ENCODE measurements at regions not wholly inside any gene's neighbourhood (a gene's known extent, or its start where the extent isn't known, plus 50 kb on each side); places are given as distances from the start of the nearest gene placed in this dataset.

DNA sequence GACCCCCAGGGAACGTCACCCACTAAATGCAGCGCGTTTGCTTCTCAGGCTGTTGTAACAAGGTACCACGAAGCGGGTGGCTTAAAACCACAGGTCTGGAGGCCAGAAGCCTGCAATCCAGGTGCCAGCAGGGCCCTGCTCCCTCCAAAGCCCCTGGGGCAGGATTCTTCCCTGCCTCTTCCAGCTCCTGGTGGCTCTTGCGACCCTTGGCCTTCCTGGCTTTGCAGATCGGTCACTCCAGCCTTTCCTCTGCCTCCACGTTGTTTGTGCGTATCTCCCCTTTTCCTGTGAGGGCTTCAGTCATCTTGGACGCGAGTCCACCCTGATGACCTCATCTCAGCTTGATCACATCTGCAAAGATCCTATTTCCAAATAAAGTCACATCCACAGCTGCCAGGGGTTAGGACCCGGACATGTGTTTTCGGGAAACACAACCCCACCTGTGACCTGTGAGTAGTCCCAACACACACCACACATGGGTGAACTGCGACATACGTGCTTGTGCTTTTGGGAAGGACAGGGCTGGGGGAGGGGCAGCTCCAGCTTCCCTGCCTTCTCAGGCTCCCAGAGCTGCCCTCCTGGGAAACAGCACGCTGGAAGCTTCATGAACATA is 114.5 kb upstream of the NCOR2 start:
- Histone ChIP-seq H3K4me1 (ENCODE audit: control insufficient read depth in 1 of 2, insufficient read depth in 2 of 2, low read length in 2 of 2) (peaks cover 17 to 31% of the 10 kb centered on the region in 2 donors), H3K27me3 (ENCODE audit: control insufficient read depth in 1 of 2, insufficient read depth in 2 of 2, low read length in 2 of 2) (no peaks in the 10 kb centered on the region), H3K9ac (ENCODE audit: low read depth in 1 of 2, low read length in 2 of 2) (no peak overlapping the region), H3K4me3 (ENCODE audit: low read depth in 1 of 2, low read length in 2 of 2) (no peak overlapping the region), H3K27ac (ENCODE audit: low read depth, low read length) (peak overlapping the region; percentile 4), H3K9me3 (ENCODE audit: control insufficient read depth in 1 of 2, low read length in 2 of 2) (no peaks in the 10 kb centered on the region), H3K36me3 (ENCODE audit: control insufficient read depth in 1 of 2, insufficient read depth in 2 of 2, low read length in 2 of 2) (no peaks in the 10 kb centered on the region)

DNA sequence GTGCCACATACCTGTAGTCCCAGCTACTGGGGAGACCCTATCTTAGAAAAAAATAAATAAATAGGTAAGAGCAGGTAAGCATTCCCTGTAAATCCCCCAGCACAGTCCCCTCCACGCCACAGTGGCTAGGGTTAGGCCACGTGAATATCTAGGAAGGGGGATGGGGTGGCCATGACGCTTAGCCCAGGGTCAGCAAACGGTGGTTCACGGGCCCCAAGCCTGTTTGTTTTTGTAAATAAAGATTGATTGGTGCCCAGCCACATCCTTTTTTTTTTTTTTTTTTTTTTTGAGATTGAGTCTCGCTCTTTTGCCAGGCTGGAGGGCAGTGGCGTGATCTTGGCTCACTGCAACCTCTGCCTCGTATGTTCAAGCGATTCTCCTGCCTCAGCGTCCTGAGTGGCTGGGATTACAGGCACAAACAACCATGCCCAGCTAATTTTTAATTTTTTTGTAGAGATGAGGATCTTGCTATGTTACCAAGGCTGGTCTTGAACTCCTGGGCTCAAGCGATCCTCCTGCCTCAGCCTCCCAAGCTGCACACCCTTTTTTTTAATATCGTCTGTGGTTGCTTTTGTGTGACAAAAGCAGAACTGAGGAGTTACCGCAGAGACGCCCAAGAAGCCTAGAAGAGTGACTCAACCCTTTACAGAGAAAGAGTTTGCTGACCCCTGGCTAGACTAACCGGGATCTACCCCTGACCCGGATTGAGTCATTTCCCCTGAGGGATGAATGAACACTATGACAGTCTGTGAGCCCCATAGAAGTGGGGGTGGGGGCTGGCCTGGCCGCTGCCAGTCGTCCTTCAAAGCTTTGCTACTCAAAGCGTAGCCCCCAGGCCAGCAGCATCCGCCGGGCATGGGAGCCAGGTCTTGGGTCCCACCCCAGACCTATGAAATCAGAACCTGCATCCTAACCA is 113.7 kb upstream of the NCOR2 start:
- no peak overlapping the region for H3K27ac ChIP-seq (ENCODE audit: low read depth, low read length)
- no peak overlapping the region for H3K4me3 ChIP-seq (ENCODE audit: low read depth in 1 of 2, low read length in 2 of 2)
- no peak overlapping the region for H3K9ac ChIP-seq (ENCODE audit: low read depth in 1 of 2, low read length in 2 of 2)
- no peaks in the 10 kb centered on the region for H3K27me3 ChIP-seq (ENCODE audit: control insufficient read depth in 1 of 2, insufficient read depth in 2 of 2, low read length in 2 of 2)
- H3K9me3 ChIP-seq (ENCODE audit: control insufficient read depth in 1 of 2, low read length in 2 of 2): no peaks in the 10 kb centered on the region
- peaks cover 17 to 29% of the 10 kb centered on the region in 2 donors for H3K4me1 ChIP-seq (ENCODE audit: control insufficient read depth in 1 of 2, insufficient read depth in 2 of 2, low read length in 2 of 2)
- H3K36me3 ChIP-seq (ENCODE audit: control insufficient read depth in 1 of 2, insufficient read depth in 2 of 2, low read length in 2 of 2): no peaks in the 10 kb centered on the region

DNA sequence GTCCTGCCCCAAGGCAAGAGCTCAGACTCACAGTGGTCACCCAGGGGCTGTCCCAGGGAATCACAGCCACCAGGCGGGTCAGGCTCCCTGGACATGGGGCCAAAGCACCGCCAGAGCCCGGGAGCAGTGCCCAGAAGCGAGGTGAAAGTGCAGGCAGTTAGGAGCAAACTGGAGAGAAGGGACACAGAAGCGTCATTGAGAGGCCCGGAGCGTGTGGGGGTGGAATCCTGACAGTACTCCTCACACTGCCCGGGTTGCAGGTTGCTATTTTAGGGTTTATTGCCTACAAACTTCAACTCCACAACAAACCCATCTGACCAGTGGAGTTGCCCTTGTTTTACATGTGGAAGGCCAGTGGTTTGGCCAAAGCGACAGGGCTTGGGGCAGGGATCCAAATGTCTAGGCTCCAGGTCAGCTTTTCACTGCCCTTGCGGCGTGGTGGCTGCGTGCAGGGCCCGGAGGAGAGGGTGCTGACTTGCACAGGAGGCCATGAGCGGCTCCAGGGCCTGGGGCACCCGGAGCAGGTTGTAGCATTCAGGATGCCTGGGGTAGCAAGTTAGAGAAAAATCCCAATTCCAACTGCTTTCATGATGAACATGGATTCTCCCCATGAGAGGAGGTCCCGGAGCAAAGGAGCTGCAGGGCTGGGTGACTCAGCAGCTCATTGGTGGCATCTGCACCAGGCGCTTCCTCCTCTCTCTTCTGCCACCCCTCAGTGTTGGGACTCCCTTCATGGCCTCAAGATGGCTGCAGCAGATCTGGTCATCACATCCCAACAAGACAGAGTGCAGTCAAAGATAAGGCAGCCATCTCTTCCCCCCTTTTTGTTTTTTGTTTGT is 112.3 kb upstream of the NCOR2 start:
- no peaks in the 10 kb centered on the region for H3K36me3 ChIP-seq (ENCODE audit: control insufficient read depth in 1 of 2, insufficient read depth in 2 of 2, low read length in 2 of 2)
- peaks cover 12 to 18% of the 10 kb centered on the region in 2 donors for H3K4me1 ChIP-seq (ENCODE audit: control insufficient read depth in 1 of 2, insufficient read depth in 2 of 2, low read length in 2 of 2)
- H3K9ac ChIP-seq (ENCODE audit: low read depth in 1 of 2, low read length in 2 of 2): no peak overlapping the region
- no peaks in the 10 kb centered on the region for H3K9me3 ChIP-seq (ENCODE audit: control insufficient read depth in 1 of 2, low read length in 2 of 2)
- no peak overlapping the region for H3K4me3 ChIP-seq (ENCODE audit: low read depth in 1 of 2, low read length in 2 of 2)
- H3K27ac ChIP-seq (ENCODE audit: low read depth, low read length): no peak overlapping the region
- H3K27me3 ChIP-seq (ENCODE audit: control insufficient read depth in 1 of 2, insufficient read depth in 2 of 2, low read length in 2 of 2): no peaks in the 10 kb centered on the region

DNA sequence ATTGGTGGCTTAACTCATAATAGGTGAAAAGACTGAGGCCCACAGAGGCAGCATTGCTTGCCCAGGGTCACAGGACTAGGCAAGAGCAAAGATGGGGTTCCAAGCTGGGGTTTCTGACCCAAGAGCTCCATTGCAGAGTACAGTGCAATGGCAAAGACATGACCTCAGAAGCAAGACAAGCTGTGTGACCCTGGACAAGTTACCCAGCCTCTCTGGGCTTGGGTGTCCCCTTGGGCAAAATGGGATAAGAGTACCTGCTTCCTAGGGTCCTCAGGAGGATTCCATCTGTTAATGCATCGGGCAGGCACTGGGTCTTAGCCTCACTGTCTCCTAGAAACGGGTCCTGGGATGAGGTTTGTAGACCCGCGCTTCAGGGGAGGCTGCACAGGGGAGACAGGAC is 111.6 kb upstream of the NCOR2 start:
- H3K9me3 ChIP-seq (ENCODE audit: control insufficient read depth in 1 of 2, low read length in 2 of 2): no peaks in the 10 kb centered on the region
- H3K27ac ChIP-seq (ENCODE audit: low read depth, low read length): no peak overlapping the region
- H3K4me3 ChIP-seq (ENCODE audit: low read depth in 1 of 2, low read length in 2 of 2): no peak overlapping the region
- H3K36me3 ChIP-seq (ENCODE audit: control insufficient read depth in 1 of 2, insufficient read depth in 2 of 2, low read length in 2 of 2): no peaks in the 10 kb centered on the region
- H3K9ac ChIP-seq (ENCODE audit: low read depth in 1 of 2, low read length in 2 of 2): no peak overlapping the region
- H3K27me3 ChIP-seq (ENCODE audit: control insufficient read depth in 1 of 2, insufficient read depth in 2 of 2, low read length in 2 of 2): no peaks in the 10 kb centered on the region
- H3K4me1 ChIP-seq (ENCODE audit: control insufficient read depth in 1 of 2, insufficient read depth in 2 of 2, low read length in 2 of 2): peaks cover 9 to 17% of the 10 kb centered on the region in 2 donors

DNA sequence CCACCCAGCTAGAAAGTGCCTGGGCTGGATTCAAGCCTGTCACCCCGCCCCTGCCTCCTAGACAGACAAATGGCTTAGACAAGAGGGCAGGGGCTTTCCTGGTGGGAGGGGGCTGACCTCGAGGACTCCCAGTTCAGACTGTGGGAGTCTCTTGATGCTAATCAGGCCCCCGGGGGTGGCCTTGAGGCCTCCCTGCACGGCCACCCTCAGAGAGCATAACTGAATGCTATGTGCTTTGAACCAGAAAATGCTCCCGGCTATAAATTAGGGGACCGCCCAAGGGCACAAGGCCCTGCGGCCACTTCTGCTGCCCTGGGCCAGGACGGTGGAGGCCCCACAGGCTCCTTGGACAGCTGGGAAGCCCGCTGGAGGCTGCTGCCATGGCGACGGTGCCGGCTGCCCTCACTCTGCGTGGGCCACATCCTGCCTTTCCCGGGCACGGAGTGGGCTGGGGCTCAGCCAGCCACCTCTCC is 111.0 kb upstream of the NCOR2 start:
- Histone ChIP-seq H3K27ac (ENCODE audit: low read depth, low read length) (no peak overlapping the region), H3K9ac (ENCODE audit: low read depth in 1 of 2, low read length in 2 of 2) (no peak overlapping the region), H3K36me3 (ENCODE audit: control insufficient read depth in 1 of 2, insufficient read depth in 2 of 2, low read length in 2 of 2) (no peaks in the 10 kb centered on the region), H3K9me3 (ENCODE audit: control insufficient read depth in 1 of 2, low read length in 2 of 2) (no peaks in the 10 kb centered on the region), H3K4me1 (ENCODE audit: control insufficient read depth in 1 of 2, insufficient read depth in 2 of 2, low read length in 2 of 2) (peaks cover 9 to 17% of the 10 kb centered on the region in 2 donors), H3K4me3 (ENCODE audit: low read depth in 1 of 2, low read length in 2 of 2) (no peak overlapping the region), H3K27me3 (ENCODE audit: control insufficient read depth in 1 of 2, insufficient read depth in 2 of 2, low read length in 2 of 2) (no peaks in the 10 kb centered on the region)

DNA sequence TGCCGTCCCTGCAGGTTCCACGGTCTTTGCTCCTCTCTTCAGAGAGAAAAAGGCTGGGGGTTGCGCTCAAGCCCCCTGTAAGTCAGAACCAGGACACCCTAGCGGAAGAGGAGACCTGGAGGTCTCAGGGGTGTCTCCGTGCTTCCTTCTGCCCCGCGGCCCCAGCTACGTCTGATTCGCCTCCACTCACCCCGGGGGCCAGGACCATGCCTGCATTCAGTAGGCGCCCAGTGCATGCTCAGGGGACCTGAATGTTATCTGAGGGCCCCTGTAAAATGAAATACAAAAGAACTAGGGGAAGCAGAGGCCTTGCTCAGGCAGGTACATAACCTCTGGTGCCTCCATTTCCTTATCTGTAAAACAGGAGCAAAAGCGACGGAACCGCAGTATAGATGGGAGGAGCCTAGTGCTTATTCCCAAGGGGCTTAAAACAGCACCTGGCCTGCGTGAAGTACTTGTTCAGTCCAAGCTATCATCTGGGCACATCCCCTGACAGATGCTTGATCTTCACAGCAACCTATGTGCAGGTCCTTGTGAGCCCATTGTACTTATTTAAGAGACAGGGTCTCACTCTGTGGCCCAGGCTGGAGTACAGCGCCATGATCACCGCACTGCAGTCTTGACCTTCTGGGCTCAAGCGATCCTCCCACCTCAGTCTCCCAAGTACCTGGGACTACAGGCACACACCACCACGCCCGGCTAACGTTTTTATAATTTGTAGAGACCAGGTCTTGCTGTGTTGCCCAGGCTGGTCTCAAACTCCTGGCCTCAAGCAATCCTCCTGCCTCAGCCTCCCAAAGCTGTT is 110.3 kb upstream of the NCOR2 start:
- H3K27me3 ChIP-seq (ENCODE audit: control insufficient read depth in 1 of 2, insufficient read depth in 2 of 2, low read length in 2 of 2): no peaks in the 10 kb centered on the region
- H3K9ac ChIP-seq (ENCODE audit: low read depth in 1 of 2, low read length in 2 of 2): no peak overlapping the region
- H3K36me3 ChIP-seq (ENCODE audit: control insufficient read depth in 1 of 2, insufficient read depth in 2 of 2, low read length in 2 of 2): no peaks in the 10 kb centered on the region
- H3K4me1 ChIP-seq (ENCODE audit: control insufficient read depth in 1 of 2, insufficient read depth in 2 of 2, low read length in 2 of 2): peaks cover 9 to 11% of the 10 kb centered on the region in 2 donors
- H3K9me3 ChIP-seq (ENCODE audit: control insufficient read depth in 1 of 2, low read length in 2 of 2): no peaks in the 10 kb centered on the region
- H3K27ac ChIP-seq (ENCODE audit: low read depth, low read length): no peak overlapping the region
- no peak overlapping the region for H3K4me3 ChIP-seq (ENCODE audit: low read depth in 1 of 2, low read length in 2 of 2)

DNA sequence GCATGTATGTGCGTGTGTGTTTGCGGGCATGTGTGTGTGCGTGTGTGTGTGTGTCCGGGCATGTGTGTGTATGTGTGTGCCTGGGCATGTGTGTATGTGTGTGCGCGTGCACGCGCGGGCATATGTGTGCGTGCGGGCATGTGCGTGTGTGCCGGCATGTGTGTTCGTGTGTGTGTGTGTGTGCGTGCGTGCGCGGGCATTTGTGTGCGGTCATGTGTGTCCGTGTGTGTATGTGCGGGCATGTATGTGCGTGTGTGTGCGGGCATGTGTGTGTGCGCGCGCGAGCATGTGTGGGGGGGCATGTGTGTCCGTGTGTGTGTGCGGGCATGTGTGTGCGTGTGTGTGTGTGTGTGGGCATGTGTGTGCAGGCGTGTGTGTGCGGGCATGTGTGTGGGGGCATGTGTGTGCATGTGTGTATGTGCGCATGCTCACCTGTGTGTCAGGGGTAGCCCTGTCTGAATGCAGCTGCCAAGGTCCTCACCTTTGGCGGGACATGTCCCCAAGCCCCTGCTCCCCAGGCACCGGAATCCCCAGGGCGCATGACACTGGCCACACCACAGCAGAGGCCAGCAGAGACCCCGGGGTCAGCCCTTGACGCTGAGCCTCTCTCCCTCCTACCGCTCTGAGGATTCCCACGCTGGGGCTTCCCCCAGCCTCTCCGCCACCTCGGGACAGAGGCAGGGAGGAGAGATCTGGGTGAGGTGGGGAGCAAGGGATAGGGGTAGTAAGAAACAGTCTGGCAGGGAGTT is 109.5 kb upstream of the NCOR2 start:
- H3K4me1 ChIP-seq (ENCODE audit: control insufficient read depth in 1 of 2, insufficient read depth in 2 of 2, low read length in 2 of 2): peaks cover 3 to 7% of the 10 kb centered on the region in 2 donors
- no peak overlapping the region for H3K4me3 ChIP-seq (ENCODE audit: low read depth in 1 of 2, low read length in 2 of 2)
- H3K36me3 ChIP-seq (ENCODE audit: control insufficient read depth in 1 of 2, insufficient read depth in 2 of 2, low read length in 2 of 2): no peaks in the 10 kb centered on the region
- no peak overlapping the region for H3K9ac ChIP-seq (ENCODE audit: low read depth in 1 of 2, low read length in 2 of 2)
- H3K27ac ChIP-seq (ENCODE audit: low read depth, low read length): no peak overlapping the region
- H3K9me3 ChIP-seq (ENCODE audit: control insufficient read depth in 1 of 2, low read length in 2 of 2): no peaks in the 10 kb centered on the region
- no peaks in the 10 kb centered on the region for H3K27me3 ChIP-seq (ENCODE audit: control insufficient read depth in 1 of 2, insufficient read depth in 2 of 2, low read length in 2 of 2)

DNA sequence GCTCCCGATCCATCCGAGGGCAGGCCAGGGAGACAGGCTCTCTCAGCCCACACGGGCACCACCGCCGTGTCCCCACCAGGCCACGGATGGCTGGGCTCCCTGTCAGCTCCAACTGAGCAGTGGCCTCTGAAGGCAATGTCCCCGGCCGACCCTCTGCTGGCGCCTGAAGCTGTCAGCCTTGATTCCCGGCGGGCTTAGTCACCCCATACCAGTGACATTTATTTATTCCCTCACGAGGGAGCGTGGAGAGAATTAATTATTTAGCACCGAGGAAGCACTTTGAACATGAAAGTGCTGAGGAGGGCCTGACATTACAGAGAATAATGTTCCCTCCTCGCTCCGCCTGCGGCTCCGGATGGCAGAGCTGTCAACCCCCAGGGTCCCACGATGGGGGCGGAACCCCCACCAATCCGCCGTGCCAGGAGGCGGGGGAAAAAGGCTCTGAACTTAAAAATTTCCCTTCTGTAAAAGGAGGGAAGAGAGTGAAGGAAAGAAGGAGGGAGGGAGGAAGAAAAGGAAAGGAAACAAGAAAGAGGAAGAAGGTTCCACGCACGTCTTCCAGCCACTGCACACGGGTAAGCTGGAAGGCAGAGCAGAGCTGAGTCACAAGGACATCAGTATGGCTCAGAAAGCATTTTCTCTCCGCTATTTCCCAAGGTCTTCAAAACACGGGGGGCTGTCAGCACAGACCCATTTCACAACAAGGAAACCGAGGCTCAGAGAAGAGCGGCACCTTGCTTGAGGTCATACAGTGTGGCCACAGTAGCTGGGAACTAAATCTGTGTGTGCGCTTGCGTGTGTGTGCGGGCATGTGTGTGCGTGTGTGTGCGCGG is 108.7 kb upstream of the NCOR2 start:
- Histone ChIP-seq H3K36me3 (ENCODE audit: control insufficient read depth in 1 of 2, insufficient read depth in 2 of 2, low read length in 2 of 2) (no peaks in the 10 kb centered on the region), H3K9me3 (ENCODE audit: control insufficient read depth in 1 of 2, low read length in 2 of 2) (no peaks in the 10 kb centered on the region), H3K27ac (ENCODE audit: low read depth, low read length) (no peak overlapping the region), H3K4me3 (ENCODE audit: low read depth in 1 of 2, low read length in 2 of 2) (no peak overlapping the region), H3K27me3 (ENCODE audit: control insufficient read depth in 1 of 2, insufficient read depth in 2 of 2, low read length in 2 of 2) (no peaks in the 10 kb centered on the region), H3K4me1 (ENCODE audit: control insufficient read depth in 1 of 2, insufficient read depth in 2 of 2, low read length in 2 of 2) (no peaks in the 10 kb centered on the region), H3K9ac (ENCODE audit: low read depth in 1 of 2, low read length in 2 of 2) (no peak overlapping the region)
